NCI-H1105 treated with DMSO at 0.1 percent for 48 hours (cell line): ENCODE measurements at regions not wholly inside any gene's neighbourhood (a gene's known extent, or its start where the extent isn't known, plus 50 kb on each side); places are given as distances from the start of the nearest gene placed in this dataset.
"Not testable (repeated sequence)": the region's sequence is repeated elsewhere in the genome, so short reads cannot be mapped to it uniquely, and the experiment has no call there.

Experiments
- DNase-seq: peaks from one replicate; lab custom pipeline; 2025; lab: John Stamatoyannopoulos, UW

DNA sequence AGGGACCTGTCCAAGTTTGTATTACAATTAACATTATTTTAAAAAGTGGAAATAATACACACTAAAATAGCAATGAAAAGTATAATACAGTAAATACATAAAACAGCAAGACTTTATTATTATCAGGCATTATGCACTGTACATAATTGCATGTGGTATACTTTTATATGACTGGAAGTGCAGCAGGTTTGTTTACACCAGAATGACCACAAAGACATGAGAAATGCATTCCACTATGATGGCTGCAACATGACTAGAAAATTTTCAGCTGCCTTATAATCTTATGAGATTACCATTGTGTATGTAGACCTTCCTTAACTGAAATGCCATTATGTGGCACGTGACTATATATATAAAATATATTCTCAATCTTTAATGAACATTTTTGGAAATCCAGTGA is 1699.6 kb downstream of the KCNT2 start:
- DNase-seq = no peak

DNA sequence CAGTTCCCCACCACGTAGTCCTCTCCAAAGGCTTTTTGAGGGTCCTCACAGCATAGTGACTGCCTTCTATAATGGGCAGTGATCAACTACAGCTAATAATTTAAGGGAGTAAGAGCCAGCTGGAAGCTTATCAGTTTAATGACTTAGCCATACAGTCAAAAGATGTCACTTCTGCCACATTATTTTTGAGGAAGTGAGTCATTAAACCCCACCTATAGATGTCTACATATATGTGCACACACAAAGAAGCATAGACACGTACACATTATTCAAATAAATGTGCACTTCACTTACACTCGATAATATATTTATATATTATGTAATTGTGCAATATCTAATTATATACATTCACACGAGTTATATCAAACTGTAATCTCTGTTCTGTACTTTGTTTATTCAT is 1704.7 kb downstream of the KCNT2 start:
- DNase-seq = no peak

DNA sequence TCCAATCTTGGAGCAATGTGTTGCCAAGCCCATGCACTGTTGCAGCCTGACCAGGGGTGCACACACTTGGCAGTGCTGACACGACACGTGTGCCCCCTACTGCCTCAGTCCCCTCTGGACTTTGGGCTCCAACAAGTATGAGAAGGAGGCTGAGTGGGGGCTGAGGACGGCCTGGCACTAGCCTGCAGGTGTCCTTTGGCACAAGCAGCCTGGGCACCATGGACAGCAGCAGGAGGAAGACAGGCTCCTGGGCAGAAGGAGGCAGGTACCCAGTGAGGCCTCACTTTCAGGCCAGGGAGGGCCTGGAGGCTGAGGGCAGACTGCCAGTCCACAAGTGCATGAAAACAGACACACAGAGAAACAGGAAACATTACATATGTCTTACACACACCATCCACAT is 1702.9 kb upstream of the B3GALT2 start:
- no peak for DNase-seq

DNA sequence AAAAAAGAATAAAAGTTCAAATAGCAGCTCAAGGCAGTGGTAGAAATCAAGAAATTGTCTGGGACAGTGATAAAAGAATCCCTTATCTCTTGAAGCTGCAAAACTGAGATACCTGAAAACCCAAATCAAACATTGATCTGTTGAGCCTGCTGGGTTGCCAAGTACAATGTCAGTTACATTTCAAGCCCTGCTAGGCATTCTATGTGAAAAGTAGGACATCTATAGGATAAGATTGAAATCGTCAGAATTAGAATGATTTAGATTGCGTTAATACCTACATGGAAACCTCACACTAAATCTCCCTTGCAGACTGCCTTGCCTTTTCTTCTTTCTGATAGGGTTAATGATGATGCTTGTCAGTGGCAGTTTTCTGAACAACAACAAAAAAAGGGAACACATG is 1684.4 kb upstream of the B3GALT2 start:
- no peak for DNase-seq

DNA sequence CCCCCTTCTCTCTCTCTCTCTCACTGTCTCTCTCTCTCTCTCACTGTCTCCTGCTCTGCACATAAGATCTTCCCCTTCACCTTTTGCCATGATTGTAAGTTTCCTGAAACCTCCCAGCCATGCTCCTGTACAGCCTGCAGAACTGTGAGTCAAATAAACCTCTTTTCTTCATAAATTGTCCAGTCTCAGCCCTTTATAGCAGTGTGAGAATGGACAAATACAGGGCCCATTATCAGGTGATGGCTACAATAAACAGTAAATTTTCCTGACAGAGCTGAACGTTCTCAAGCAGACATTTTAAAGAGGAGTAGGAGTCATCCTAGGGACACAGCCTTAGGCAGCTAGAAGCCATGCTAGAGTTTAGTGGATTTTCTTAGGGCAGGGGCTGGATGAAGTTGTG is 1679.7 kb upstream of the B3GALT2 start:
- DNase-seq = no peak

DNA sequence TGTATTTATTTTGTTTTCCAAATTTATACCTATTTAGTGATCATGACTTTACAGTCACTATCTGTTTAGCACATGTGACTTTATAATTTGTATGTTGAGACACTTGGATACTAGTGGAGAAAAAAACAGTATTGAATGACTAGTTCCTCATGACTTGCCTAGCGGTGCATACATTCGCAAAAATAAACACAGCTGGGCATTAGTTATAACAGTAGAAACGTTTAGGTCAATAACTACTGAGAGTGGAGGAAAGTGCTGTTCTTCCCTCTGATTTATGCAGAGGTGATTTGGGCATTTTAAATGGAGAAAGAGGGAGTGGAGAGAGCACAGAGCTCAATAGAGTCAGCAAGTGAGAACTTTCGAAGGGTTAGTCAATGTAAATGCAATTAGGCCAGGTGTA is 1679.0 kb upstream of the B3GALT2 start:
- DNase-seq = no peak

DNA sequence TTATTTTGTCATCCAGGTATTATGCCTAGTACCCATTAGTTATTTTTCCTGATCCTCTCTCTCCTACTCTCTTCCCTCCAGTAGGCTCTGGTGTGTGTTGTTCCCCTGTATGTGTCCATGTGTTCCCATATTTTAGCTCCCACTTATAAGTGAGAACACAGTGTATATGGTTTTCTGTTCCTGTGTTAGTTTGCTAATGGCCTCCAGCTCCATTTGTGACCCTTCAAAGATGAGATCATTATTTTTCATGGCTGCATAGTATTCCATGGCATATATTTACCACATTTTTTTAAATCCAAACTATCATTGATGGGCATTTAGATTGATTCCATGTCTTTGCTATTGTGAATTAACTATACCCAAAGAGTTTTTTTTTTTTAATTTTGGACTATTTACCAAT is 1675.7 kb upstream of the B3GALT2 start:
- no peak for DNase-seq

DNA sequence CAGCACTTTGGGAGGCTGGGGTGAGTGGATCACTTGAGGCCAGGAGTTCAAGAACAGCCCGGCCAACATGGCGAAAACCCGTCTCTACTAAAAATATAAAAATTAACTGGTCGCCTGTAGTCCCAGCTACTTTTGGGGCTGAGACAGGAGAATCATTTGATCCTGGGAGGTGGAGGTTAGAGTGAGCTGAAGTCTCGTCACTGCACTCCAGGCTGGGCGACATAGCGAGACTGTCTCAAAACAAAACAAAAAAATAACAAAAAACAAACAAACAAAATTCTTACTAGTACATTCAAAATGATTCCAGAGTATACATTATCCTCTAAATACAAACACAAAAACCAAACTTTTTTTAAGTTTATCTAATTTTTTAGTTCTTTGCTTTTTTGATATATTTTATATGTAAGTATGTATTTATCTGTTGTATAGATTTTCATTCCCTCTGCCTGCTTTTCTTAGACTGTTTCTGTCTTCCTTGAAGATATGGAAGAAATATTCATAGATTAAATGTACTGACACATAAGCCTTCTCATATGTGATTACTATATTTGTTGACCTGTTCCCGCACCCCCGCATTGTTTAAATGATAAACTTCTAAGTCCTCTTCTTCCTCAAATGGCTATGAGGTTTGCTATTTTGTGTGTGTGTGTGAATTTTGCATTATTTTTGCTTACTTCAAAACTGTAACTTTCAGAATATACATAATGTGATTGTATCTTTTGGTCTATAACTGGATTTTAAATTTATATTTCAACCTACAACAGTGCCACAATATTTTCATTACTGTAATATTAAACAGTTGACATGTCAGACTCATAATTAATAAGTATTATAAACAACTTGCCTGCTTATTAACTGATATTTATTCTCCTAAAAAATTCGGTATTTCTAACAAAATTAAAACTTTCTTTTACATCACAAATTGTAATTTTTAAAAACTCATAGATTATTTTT is 1674.1 kb upstream of the B3GALT2 start:
- DNase-seq = no peak

DNA sequence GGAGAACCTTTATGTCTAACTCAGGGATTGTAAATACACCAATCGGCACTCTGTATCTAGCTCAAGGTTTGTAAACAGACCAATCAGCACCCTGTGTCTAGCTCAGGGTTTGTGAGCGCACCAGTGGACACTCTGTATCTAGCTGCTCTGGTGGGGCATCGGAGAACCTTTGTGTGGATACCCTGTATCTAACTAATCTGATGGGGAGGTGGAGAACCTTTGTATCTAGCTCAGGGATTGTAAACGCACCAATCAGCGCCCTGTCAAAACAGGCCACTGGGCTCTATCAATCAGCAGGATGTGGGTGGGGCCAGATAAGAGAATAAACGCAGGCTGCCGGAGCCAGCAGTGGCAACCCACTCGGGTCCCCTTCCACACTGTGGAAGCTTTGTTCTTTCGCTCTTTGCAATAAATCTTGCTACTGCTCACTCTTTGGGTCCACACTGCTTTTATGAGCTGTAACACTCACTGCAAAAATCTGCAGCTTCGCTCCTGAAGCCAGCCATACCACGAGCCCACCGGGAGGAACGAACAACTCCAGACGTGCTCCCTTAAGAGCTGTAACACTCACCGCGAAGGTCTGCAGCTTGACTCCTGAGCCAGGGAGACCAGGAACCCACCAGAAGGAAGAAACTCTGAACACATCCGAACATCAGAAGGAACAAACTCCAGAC is 1673.2 kb upstream of the B3GALT2 start:
- not testable (repeated sequence) for DNase-seq

DNA sequence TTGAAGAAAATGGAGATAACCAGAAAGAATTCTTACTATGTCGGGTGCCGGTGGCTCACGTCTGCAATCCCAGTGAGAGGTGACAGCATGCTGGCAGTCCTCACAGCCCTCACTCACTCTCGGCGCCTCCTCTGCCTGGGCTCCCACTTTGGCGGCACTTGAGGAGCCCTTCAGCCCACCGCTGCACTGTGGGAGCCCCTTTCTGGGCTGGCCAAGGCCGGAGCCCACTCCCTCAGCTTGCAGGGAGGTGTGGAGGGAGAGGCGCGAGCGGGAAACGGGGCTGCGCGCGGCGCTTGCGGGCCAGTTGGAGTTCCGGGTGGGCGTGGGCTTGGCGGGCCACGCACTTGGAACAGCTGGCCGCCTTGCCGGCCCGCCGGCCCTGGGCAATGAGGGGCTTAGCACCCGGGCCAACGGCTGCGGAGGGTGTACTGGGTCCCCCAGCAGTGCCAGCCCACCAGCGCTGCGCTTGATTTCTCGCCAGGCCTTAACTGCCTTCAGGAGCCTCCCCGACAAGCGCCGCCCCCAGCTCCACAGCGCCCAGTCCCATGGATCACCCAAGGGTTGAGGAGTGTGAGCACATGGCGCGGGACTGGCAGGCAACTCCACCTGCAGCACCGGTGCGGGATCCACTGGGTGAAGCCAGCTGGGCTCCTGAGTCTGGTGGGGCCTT is 1672.5 kb upstream of the B3GALT2 start:
- not testable (repeated sequence) for DNase-seq

DNA sequence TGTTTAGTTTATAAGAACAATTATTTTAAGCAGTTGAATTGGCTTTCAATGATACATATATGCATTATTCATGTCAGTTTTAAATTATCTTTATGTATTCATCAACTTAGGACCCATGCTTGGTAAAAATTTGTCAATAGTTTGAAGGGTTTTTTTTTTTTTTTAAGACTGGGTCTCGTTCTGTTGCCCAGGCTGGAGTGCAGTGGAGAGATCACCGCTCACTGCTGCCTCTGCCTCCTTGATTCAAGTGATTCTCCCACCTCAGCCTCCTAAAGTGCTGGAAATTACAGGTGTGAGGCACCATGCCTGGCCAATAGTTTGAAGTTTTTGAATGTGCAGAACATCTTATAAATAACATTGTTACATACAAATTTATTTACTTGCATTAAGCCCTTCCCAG is 1671.0 kb upstream of the B3GALT2 start:
- no peak for DNase-seq

DNA sequence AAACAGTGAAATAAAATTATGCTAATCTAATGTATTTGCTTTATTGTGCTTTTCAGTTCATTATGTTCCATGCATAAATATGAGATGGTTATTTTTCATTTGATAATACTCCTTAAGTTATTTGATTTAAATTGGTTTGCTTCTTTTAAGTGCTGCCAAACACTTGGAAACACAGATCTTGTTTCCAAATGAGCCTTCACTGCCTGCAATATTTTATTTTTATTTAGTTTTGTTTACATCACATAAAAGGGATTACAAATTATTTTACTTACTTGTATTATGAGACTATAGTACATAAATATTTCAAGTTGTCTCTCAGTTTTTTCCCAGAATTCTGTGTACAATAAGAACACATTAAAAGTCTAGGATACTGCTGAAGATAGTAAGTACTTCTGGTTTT is 1662.4 kb upstream of the B3GALT2 start:
- DNase-seq = no peak

DNA sequence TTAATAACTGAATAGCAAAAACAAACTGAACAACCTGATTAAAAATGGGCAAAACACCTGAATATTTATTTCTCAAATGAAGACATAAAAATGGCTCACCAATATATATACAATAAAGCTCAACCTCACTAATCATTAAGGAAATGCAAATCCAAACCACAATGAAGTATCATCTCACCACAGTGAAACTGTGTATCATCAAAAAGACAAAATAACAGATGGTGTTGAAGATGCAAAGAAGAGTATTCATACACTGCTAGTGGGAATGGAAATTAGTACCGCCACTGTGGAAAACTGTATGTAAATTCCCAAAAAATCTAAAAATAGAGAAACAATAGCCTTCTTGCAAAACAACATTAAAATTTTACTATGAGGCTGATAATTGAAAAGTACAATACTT is 1660.1 kb upstream of the B3GALT2 start:
- no peak for DNase-seq

DNA sequence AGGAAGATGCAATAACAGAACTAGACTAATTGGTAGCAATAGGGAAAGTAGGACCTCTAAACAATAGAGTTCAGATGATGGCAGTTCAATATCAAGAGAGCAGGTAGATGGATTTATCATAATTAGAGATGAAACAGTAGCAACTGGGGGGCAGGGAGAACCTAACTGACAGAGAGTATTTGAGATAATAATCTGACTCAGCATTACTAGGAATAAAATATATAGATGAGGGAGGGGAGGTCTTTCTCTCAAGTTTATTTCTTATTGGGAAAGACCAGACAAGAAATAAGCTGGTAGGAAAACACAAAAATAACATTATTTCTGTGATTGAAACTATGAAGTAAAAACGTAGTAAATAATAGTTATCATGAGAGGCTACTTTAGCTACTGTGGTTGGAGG is 1656.7 kb upstream of the B3GALT2 start:
- no peak for DNase-seq

DNA sequence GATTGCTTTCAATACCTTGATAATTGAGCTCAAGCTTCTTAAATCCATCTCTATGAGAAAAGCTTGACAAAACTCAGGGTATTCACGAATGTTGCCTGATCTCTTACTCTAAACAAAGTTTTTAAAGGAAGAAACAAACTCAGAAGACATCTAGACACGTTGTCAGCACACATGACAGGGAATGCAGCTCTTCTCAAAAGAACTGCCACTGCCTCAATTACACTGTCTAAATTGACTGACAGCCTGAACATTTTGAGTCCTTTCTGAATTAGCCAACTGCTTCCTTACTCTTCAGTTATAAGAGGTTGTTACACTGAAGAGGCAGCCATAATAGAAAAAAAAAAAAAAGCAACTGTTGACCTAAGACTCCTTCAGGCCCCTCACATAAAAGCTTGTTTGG is 1646.7 kb upstream of the B3GALT2 start:
- DNase-seq = no peak

DNA sequence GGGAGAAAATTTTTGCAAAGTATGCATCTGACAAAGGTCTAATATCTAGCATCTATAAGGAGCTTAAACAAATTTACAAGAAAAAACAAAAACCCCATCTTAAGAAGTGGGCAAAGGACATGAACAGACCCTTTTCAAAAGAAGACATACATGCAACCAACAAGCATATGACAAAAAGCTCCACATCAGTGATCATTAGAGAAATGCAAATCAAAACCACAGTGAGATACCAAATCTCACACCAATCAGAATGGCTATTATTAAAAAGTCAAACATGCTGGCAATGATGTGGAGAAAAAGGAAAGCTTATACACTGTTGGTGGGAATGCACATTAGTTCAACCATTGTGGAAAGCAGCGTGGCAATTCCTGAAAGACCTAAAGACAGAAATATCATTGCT is 1645.2 kb upstream of the B3GALT2 start:
- not testable (repeated sequence) for DNase-seq

DNA sequence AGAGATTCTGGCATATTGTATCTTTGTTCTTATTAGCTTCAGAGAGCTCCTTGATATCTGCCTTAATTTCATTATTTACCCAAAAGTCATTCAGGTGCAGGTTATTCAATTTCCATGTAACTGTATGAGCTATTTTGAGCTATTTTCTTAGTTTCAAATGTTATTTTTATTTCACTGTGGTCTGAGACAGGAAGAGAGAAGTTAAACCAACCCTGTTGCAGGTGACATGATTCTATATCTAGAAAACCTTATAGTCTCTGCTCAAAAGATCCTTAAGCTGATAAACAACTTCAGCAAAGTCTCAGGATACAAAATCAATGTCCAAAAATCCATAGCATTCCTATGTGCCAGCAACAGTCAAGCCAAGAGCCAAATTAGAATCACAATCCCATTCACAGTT is 1644.0 kb upstream of the B3GALT2 start:
- DNase-seq = no peak

DNA sequence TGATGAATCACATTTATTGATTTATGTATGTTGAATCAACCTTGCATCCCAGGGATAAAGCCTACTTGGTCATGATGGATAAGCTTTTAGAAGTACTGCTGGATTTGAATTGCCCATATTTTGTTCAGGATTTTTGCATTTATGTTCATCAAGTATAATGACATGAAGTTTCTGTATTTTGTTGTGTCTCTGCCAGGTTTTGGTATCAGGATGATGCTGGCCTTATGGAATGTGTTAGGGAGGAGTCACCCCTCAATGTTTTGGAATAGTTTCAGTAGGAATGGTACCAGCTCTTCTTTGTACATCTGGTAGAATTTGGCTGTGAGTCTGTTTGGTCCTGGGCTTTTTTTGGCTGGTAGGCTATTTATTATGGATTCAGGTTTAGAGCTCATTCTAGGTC is 1643.1 kb upstream of the B3GALT2 start:
- no peak for DNase-seq

DNA sequence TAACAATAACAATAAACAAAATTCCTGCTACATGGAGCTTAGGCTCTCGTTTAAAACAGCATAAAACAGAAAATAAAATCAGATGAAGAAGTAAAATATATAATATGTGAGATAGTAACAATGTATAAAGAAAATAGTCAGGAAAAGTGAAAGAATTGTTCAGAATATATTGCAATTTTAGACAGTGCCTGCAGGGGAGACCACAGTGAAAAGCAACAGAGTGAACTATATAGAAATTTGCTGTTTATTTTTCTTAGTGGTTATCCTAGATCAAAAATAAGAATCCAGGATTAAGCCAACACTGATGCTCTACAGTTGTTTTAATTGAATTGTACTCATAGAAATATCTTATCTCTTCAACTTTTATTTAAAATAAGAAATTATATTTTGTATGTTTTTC is 1639.0 kb upstream of the B3GALT2 start:
- no peak for DNase-seq

DNA sequence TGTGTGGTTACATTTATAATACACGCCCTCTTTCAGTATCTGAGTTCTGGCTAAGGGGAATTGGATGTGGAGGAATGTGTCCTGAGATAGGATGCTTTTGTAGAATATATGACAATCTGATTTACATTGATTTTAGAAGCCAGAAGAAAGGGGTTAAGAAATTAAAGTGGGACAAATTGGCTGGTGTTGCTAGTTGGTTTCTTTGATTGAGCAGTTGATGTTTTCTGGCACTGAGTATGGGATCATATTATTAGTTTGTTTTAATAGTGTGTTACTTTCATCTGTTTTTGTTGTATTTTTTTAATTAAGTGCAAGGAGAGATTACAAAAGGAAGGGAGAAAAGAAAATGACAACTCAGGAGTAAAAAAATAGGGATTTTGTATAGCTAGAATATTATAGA is 1634.7 kb upstream of the B3GALT2 start:
- DNase-seq = no peak

DNA sequence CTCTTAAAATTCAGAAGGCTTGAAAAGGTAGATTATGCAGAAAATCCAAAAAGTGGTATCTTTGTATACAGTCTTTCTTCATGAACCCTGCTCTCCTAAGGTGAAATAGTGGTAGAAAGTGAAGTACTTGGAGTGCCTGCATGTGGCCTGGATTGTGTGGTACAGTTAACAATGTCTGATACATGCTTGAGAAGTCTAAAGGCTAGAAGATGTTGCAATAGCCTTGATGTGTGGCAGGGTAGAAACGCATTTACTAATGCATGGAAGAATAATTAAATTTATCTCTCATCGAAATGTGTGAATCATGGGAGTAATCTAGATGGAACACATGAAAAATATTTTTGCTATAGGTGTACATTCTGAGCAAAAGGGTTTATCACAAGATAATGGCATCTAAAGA is 1632.3 kb upstream of the B3GALT2 start:
- no peak for DNase-seq

DNA sequence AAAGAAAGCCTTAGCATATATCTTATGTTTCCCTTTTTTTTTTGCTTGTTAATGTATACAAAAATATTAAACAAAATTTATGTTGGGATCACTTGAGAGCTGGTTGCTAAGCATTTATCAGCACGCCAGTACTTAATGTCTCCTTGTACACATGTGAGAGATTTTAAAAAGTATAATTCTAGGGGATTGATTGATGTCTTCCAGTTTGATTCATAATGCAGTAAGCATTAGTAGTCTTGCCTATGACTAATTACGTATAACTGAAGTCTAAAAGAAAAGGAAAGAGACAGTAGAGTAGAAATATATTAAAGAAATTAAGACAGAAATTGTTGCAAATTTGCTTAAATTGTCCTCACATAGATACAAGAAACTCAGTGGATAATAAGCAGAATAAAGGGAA is 1630.4 kb upstream of the B3GALT2 start:
- no peak for DNase-seq

DNA sequence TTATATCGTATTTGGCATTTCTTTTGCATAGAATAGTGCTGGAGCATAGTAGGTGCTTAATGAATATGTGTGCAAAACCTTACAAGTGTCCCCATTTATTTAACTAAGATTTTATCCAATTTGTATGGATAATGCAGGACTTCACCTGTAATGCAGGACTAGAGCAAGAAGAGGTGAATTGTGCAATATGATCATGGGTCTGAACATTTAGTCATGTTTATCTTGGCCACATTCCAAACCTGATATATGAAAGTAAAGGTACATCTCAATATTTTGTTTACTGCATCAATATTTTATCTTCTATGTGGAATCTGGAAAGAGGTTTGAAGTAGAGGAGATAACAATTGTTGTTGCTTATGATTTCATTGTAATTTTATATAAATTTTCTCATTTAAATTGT is 1626.7 kb upstream of the B3GALT2 start:
- no peak for DNase-seq
